ENCODE measurements at regions not wholly inside any gene's neighbourhood (a gene's known extent, or its start where the extent isn't known, plus 50 kb on each side); places are given as distances from the start of the nearest gene placed in this dataset.
"Not testable (repeated sequence)": the region's sequence is repeated elsewhere in the genome, so short reads cannot be mapped to it uniquely, and the experiment has no call there.

GRCh38 chr13:69649063-69649392 lies 458.6 kb upstream of the ATXN8OS start:
- no peak for FAIRE-seq
- no peak for DNase-seq (ENCODE audit: extremely low spot score, insufficient read length, low read depth)

DNA sequence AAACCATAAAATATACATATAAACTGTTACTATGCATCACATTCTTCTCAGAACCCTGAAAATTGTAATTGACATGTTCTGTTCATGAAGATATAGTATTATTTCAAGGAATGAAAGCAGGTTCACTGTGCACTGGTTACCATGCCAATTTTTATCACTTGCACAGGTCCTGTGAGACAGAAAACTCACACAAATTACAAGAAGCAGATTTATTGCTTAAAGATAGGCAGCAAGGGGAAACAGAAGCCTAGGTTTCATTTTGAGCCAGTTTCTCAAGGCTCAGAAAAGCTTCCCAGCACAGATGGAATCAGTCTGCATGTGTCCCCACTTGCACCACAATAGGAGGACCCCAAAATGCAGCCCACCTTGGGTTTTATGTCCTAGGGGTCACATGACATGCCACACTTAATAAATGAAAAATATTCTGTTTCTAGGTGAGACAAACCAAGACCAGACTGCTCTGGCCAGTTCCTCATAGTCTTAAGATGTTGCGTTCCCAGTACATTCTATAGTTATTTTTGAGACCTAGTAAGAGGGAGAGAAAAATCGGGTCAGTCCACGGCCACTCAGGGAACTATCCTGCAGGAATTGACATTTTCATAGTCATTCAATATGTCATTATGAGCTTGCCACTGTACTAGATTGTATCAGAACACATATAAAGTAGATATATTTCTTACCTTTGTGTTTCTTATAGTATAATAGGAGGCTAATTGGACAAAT lies 459.1 kb upstream of the ATXN8OS start:
- DNase-seq (ENCODE audit: extremely low spot score, insufficient read length, low read depth) (no peak), FAIRE-seq (no peak)

GRCh38 chr13:69644447-69644846 lies 463.2 kb upstream of the ATXN8OS start:
- FAIRE-seq, result no peak
- no peak for DNase-seq (ENCODE audit: extremely low spot score, insufficient read length, low read depth)

DNA sequence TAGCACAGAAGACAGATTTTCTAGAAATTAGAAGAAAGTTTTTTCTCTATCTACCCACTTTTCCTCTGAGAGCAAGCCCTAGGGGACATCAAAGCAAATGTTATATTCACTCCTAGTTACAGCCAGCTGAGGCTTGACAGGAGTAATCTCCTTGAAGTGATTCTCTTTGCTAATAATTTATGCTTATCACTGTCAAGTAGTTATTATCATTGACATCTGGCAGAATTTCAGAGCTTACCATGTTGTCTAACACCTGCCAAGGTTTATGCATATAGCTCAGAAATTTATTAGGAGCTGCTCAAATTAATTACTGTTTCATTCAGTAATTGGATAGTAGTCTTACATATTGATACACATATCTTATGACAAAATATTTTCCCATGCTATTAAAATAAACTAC lies 465.9 kb upstream of the ATXN8OS start:
- FAIRE-seq, result no peak
- no peak for DNase-seq (ENCODE audit: extremely low spot score, insufficient read length, low read depth)

DNA sequence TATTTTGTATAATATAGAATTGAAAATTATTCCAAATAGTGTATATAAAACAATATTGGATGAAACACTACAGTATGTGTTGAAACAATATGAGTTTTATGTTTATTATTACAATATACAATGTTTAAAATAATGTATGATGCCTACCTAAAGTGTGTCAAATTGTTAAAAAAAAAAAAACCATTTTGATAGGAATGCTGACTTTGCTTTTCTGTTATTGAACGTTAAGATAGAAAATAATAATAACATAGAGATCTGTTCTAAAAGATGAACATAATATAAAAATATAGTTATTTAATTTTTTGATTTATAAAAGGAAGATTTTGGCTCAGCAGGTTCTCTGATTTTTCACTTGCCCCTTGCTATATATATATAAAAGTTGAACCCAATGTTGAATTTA lies 474.6 kb upstream of the ATXN8OS start:
- FAIRE-seq, result no peak
- DNase-seq (ENCODE audit: extremely low spot score, insufficient read length, low read depth), result no peak

DNA sequence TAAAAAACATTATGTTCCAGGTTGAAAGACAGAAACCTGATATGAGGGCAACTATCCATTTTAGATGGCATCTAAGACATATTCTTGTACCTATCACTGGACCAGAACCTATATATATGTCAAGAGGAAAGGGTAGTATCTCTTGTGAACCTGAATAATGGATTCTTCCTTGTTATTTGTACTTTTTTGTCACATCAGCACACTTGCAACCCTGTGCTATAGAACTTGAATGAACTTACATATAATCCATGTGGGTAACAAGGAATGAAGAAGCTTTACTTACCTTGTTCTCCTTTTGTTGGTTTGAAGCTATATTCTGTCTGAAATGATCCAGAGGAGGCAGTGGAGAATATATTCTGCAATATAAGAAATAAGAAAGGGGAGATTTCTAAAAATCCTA lies 483.7 kb upstream of the ATXN8OS start:
- FAIRE-seq, result no peak

DNA sequence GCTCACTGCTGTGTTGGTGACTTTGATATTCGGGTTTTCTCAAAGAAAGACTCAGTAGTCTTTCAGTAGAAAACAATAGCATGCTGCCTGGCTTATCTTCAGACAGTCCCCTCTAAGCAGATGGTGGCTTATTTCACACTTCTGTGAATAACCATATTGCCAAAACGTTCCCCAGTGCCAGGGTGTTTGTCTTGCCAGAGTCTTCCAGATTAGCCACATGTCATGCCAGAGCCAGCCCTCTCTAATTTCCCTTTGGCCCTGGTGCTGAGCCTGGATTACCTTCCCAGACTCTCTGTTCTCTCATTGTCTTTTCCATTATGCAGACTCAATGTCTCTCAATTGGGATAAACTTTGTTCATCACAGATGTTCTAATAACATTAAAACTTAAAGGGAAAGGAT lies 488.0 kb upstream of the ATXN8OS start:
- no peak for DNase-seq (ENCODE audit: extremely low spot score, insufficient read length, low read depth)
- no peak for FAIRE-seq

More for the DNA sequence above, 483.7 kb upstream of the ATXN8OS start:
- no peak for DNase-seq (ENCODE audit: extremely low spot score, insufficient read length, low read depth)

GRCh38 chr13:69618838-69619237 lies 488.8 kb upstream of the ATXN8OS start:
- no peak for DNase-seq (ENCODE audit: extremely low spot score, insufficient read length, low read depth)
- no peak for FAIRE-seq

- no peak for FAIRE-seq
- no peak for DNase-seq (ENCODE audit: extremely low spot score, insufficient read length, low read depth)
Observed at GRCh38 chr13:69618393-69618792, 489.2 kb upstream of the ATXN8OS start.

DNA sequence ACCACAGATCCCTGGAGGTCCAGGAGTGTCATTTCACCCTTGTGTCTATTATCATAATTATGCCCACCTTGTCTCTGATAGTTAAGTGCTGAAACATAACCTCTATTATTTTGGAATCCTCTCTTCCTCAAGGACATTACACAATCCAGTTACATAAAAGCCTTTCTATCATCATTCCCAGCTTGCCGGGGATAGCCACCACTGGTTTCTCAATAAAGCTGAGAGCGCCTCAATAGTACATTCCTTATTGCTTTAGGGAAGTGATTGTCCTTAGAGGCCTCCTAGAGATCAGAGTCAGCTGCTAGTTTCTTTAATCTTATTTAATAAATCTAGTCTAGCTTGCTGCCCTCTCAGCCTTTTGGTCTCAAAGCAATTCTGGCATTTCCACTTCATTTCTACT lies 490.0 kb upstream of the ATXN8OS start:
- DNase-seq (ENCODE audit: extremely low spot score, insufficient read length, low read depth) (no peak), FAIRE-seq (no peak)

GRCh38 chr13:69616396-69616795 lies 491.2 kb upstream of the ATXN8OS start:
- FAIRE-seq (no peak), DNase-seq (ENCODE audit: extremely low spot score, insufficient read length, low read depth) (no peak)

GRCh38 chr13:69615055-69615454 lies 492.6 kb upstream of the ATXN8OS start:
- DNase-seq (ENCODE audit: extremely low spot score, insufficient read length, low read depth); FAIRE-seq: not testable (repeated sequence)

DNA sequence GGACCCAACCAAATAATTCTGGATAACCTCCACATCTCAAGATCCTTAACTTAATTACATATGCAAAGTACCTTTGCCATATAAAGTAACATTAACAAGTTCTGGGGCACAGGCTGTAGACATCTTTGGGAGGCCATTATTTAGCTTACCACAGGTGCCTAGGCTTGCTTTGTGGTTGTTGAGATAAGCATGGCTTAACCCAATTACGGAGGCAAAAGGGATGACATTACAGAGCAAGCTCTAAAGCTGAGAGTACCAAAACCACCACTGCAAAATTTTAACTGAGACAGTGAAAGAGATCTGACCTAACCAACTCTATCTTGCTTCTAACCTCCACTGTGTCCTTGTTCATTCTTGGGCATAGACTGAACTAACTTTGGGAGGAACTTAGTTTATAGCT lies 502.9 kb upstream of the ATXN8OS start:
- DNase-seq (ENCODE audit: extremely low spot score, insufficient read length, low read depth), result no peak
- FAIRE-seq, result no peak

DNA sequence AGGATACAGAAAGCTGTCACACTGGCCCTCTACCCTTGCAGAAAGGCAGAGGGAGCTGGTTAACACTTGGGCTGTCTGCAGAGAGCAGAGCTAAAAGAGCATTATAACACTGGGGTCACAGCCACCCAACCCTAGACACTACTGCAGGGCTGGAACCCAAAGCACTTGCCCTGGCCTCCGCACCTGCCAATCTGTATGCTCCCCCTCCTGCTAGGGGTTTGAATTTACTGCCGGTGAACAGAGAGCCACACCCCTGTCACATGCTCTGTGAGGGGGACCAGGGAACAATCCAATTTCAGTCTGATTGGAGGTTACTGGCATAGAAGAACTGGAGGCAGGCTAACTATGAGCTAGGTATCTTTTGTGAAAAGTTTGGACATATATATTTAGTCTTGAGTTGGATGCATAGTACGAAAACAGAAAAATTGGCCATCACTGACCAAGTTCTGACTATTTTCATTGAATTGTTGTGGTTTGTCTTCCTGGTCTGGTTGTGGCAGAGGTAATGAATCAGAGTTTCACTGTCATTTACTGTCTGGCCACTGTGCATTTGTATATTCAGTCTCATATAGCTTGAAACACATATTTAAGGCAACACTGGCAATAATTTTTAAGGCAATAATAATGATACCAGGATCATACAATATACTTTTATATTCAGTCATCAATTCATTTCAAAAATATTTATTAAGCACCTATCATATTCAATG lies 504.3 kb upstream of the ATXN8OS start:
- FAIRE-seq (no peak), DNase-seq (ENCODE audit: extremely low spot score, insufficient read length, low read depth) (no peak)

DNA sequence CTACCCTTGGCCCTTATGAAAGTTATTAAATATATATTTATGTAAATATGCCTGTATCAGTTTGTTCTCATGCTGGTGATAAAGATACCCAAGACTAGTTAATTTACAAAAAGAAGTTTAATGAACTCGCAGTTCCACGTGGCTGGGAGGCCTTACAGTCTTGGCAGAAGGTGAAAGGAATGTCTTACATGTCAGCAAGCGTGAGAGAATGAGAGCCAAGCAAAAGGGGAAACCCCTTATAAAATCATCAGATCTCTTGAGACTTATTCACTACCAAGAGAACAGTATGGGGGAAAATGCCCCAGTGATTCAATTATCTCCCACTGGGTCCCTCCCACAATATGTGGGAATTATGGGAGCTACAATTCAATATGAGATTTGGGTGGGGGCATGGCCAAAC lies 506.0 kb upstream of the ATXN8OS start:
- DNase-seq (ENCODE audit: extremely low spot score, insufficient read length, low read depth) (no peak), FAIRE-seq (no peak)

DNA sequence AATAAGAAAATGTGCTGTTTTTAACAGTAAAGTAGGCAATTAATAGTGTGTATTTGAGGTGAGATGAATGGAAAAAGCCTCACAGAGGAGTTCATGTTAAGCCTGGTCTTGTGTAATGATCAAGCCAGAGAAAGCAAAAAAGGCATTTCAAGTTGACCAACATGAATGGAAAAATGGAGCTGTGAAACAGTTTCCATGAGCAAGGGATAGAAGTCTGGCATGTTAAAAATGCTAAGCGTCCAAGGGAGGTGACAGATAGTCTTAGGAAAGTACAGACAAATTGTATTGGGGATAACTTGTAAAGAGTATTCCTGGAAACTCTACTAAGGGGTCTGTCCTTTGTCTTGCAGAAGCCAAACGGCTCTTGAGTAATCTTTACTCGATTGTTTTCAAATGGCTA lies 506.8 kb upstream of the ATXN8OS start:
- DNase-seq (ENCODE audit: extremely low spot score, insufficient read length, low read depth), result no peak
- no peak for FAIRE-seq

GRCh38 chr13:69597088-69597487 lies 510.5 kb upstream of the ATXN8OS start:
- no peak for DNase-seq (ENCODE audit: extremely low spot score, insufficient read length, low read depth)
- FAIRE-seq, result no peak

- FAIRE-seq, result no peak
- DNase-seq (ENCODE audit: extremely low spot score, insufficient read length, low read depth), result no peak
Observed at GRCh38 chr13:69595181-69595580, 512.4 kb upstream of the ATXN8OS start.

DNA sequence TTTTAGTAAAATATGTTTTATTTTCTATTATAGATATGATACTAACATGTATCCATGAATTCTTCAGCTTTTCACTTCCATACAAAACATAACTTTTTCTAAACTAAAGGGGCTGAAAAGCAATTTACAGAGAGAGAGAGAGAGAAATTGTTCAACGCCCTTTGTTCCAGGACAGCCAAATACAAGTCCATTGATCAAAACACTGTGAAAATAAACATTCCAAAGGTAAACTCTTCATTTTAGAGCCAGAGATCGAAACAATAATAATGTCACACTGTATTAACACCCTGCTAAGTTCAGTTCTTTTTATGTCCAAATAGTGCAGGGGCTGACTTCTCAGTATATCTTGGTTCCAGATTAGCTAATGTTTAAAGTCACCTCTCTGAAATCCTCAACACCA lies 516.2 kb upstream of the ATXN8OS start:
- FAIRE-seq (no peak), DNase-seq (ENCODE audit: extremely low spot score, insufficient read length, low read depth) (no peak)

DNA sequence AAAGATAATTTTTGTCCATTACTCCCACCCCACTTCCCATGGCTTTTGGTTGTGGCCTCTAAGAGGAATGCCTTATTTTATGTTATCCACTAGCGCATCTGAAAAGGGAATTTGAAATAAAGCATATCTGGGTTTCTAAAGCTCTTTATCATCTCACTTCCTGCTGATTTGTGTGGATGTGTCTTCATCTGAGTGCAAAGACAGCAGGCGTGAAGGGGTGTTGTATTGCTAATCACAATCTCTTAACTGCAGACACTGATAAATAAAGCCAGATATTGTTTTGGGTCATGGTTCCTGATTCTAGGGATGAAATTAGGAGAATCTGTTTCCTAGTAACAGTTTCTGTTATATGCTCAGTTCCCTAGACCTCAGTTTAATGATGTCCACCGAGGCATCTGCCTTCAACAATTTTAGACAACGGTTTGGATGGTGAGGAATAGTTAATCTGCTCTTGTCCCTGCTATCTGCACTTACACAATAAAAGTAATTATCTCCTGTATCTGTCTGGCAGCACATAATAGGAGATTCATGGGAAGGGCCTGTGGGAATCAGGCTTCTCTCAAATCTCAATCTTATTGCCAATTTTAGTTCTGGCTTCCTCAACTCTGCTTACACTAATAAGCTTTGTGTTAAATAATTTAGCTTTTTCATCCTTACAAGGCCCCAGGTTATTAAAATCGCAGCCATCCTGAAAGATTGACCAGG lies 517.9 kb upstream of the ATXN8OS start:
- DNase-seq (ENCODE audit: extremely low spot score, insufficient read length, low read depth) (no peak), FAIRE-seq (no peak)

DNA sequence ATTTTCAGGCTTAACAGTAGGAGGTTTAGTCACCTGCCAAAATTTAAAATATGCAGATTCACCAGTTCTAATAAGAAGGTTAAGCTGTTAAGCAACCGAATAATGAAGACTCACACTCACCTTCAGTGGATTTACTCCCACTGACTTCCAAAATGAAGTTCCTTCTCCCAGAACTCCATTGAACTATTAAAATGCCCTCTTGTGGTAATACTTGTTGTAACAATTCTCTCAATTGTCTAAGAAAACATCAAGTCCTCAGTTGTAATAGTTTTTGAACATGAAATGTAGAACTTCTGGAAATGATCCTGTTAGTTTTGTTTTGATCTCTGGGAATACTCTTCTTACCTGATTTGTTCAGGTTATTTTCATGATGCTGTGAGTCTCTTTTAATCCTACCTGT lies 522.0 kb upstream of the ATXN8OS start:
- no peak for DNase-seq (ENCODE audit: extremely low spot score, insufficient read length, low read depth)
- no peak for FAIRE-seq
